ENCODE measurements at regions not wholly inside any gene's neighbourhood (a gene's known extent, or its start where the extent isn't known, plus 50 kb on each side); places are given as distances from the start of the nearest gene placed in this dataset.

DNA sequence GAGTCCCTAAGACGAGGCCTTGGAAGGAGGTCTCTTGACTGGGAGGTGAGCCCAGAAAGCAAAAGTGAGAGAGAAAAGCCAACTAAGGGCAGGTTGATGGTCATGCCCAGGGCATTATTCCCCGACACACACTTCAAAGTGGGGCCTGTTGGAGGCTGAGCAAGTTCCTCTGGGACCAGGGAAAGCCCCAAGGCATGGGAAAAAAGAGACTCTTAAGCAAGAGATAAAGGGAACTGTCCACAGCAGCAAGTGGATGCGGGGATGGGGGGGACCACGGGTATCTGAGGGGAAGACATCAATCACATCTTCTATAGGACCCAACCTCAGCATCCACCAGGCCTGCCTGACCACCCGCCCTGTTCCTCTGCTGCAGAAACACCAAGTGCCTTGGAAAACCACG, 119.9 kb upstream of the MAFB start:
- no peak for DNase-seq (ENCODE audit: low spot score)

- no peak for DNase-seq (ENCODE audit: low spot score)
Measured at GRCh38 chr20:40809361-40809760, 120.3 kb upstream of the MAFB start.

- DNase-seq (ENCODE audit: low spot score), result no peak
Measured at GRCh38 chr20:40810332-40811000, 121.4 kb upstream of the MAFB start.

GRCh38 chr20:40811004-40811403, 122.0 kb upstream of the MAFB start:
- no peak for DNase-seq (ENCODE audit: low spot score)

GRCh38 chr20:40811660-40812414, 122.8 kb upstream of the MAFB start:
- DNase-seq (ENCODE audit: low spot score), result no peak

- no peak for DNase-seq (ENCODE audit: low spot score)
Measured at GRCh38 chr20:40812415-40812925, 123.4 kb upstream of the MAFB start.

DNA sequence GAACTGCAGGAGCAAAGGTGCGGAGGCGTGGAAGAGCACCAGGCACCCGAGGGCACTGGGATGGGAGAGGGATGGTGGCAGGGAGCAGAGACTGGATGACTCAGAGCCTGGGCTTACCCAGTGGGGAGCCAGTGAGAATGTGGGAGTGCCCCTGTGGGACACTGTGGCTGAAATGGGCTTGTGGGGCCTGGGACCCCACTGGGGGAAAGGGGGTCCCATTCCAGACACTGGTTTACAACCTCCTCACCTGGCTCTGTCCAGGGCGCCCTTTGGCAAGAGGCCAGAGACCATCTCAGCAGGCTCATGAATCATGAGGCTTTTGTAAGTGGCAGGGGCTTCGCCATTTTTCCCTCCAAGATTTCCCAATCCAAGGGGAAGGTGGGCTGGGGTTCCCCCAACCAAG, 124.0 kb upstream of the MAFB start:
- DNase-seq (ENCODE audit: low spot score), result no peak

DNA sequence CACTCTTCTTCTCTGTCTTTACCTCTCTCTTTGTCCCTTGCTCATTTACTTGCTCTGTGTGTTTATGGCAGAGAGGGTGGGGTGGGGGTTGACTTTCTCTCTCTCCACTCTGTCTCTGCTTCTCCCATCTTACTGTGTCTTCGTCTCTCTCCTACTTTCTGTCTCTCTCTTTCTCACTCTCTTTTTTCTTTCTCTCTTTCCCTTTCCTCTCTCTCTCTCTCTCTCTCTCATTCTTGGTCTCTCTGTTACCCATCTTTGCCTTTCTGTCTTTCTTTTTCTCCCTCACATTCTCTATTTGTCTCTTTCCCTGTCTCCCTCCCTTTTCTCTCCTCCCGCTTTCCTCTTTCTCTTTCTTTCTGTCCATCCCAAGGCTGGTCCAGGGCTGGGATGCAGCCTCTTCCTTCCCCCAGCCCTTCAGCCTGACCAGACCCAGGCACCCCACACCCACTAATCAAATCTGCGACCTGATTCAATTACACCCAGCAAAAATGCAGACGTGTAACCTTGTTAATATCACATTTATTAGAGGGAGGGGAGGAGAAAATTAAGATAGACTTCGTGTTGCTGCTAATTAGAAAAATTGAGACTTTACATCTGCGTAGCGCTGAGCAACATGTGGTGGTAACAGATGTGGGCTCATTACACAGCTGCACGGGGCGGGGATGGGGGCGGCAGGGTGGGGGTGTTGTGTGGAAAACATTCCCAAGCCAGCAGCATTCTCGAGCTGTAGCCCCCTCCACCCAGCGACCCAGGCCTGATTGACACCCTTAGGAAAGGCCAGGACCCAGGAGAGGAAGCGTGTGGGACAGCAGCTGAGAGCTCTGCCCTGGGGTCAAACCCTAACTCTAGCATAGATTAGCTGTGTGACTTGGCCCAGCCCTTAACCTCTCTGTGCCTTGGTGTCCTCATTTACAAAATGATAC, 124.9 kb upstream of the MAFB start:
- no peak for DNase-seq (ENCODE audit: low spot score)

DNA sequence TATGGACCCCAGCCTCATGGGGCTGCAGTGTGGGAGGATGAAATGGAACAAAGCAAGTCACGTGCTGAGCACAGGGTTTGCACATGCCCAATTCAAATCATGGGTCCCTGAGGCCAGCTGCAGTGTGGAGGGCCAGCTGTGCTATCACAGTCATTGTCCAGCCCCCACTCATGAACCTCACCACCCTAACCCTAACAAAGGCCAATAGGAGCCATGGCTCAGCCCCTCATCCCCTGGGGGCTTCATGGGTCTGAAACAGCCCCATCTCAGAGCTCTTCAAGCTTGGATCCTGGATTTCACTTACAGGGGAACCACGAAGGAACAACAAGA, 125.6 kb upstream of the MAFB start:
- DNase-seq (ENCODE audit: low spot score), result no peak

DNA sequence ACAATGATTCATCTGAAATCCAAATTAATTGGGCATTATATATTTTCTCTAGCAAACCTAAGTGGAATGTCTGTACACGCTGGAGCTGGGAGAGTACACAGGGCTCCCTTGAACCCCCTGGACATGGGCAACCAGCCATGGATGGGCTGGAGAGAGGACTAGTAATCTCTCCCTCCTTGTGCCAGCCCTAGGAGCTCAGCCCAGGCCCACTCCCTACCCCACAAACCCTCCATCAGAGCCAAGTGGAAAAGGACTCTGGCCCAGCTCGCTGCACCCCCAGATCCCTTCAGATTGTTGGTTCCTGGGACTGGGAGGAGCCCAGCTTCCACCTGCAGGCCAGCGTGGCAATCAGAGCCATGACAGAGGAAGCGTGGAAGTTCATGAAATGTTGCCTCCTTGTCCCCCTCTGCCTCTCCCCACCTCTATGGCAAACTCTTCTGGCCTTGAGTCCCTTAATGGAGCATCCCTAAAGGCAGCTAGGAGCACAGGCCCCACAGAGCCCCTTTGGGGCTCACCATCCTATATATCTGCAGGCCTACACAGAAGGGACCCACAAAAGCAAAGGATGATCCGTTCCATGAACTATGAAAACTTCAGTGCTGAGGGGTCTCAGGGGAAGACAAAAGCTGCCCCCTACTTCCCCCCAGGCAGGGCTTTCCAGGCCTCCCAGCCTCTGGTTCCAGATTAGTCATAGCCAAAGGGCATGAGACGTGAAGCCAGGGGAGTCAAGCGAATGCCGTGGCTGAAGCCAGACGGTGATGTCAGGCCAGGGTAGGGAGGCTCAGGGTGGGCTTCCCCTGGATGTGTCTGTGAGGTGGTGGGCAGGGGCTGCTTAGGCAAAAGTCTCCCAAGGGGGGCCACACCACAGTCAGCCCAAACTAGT, 126.4 kb upstream of the MAFB start:
- no peak for DNase-seq (ENCODE audit: low spot score)

- DNase-seq (ENCODE audit: low spot score), result no peak
Measured at GRCh38 chr20:40816039-40816352, 127.0 kb upstream of the MAFB start.

DNA sequence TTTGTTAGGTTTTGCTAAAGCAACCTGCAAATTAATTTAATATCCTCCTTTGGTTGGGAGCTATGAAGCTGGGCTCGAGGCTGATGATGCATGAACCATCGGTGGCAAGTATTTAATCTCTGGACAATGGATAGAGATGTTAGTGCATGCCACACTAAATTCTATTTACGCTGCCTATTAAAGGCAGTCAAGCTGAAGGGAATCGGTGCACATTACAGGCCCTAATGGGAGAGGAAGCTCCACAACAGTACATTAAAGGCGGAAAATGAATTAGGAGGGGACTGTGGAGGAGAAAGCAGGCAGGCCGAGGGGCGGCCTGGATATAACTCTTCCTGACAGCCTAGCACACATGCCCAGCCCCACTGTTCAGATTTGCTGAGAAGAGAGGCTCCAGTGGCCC, 132.4 kb upstream of the MAFB start:
- DNase-seq (ENCODE audit: low spot score), result no peak

- DNase-seq (ENCODE audit: low spot score), result no peak
Measured at GRCh38 chr20:40826699-40827098, 137.7 kb upstream of the MAFB start.

DNA sequence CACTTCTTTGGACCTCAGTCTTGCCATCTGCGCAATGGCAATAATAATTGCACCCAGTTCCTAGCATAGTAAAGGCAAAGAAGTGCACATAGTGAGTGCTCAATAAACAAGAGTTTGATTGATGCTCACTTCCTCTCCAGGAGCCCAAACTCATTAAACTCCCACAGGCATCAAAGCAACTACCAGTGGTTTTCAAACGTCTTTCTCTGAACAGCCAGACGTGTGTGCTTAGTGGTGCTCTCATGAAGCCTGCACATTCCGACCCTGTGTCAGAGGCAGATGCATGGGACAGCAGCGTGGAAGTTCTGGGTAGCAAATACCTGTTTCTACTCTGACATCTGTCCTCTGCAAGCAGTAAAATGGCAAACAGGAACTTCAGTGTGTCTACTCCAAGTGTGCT, 146.3 kb upstream of the MAFB start:
- DNase-seq (ENCODE audit: low spot score), result no peak

GRCh38 chr20:40838509-40838908, 149.5 kb upstream of the MAFB start:
- DNase-seq (ENCODE audit: low spot score), result no peak

DNA sequence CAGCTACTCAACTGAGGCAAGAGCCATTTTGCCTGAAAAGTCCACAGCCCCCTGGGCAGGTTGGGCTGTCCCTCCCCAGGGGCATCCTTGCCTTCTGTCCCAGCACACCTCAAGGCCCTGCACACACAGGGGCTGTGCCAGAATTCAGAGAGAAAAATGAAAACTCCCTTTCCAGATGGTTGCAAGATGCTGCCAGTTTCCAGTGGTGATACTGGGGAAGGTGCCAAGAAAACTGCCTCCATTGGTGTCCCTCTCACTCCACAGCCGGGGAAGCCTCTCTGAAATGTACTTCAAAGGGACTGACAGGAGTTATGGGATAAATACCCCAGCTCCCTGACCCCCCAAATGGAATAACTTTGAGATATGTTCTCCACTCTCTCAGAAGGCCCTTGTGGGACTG, 154.2 kb upstream of the MAFB start:
- no peak for DNase-seq (ENCODE audit: low spot score)

GRCh38 chr20:40844332-40844731, 155.3 kb upstream of the MAFB start:
- DNase-seq (ENCODE audit: low spot score), result no peak

DNA sequence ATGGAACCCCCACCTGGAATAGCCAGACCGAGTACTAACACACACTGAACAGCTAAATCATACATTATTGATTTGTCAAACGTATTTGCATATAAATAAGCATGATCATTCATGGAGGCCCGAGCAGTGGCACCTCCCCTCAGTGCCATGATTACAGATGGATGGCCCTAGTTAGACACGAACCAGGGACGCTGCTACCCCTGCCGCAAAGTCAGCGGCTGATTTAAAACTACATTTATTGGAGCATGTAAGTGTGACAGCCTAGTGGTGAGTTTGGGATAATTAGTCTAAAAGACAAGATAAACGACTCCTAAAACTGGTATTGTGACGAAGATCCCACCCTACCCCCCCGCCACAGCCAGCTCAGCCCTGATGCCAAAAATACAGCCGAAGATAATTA, 159.1 kb upstream of the MAFB start:
- no peak for DNase-seq (ENCODE audit: low spot score)

GRCh38 chr20:40848526-40848925, 159.5 kb upstream of the MAFB start:
- no peak for DNase-seq (ENCODE audit: low spot score)

DNA sequence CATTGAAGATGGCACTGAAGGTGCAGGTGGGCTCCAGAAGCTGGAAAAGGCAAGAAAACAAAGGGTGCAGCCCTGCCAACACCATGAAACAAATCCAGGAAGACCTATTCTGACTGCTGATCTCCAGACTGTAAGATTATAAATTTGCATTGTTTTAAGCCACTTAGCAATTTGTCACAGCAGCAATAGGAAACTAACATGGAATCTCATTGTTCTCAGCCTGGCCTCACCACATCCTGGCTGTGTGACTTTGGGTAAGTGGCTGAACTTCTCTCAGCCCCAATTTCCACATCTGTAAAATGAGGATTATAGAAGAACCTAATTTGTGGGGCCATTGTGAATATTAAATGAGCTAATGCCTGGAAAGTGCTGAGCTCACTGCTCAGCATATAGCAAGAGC, 160.4 kb upstream of the MAFB start:
- DNase-seq (ENCODE audit: low spot score), result no peak

DNA sequence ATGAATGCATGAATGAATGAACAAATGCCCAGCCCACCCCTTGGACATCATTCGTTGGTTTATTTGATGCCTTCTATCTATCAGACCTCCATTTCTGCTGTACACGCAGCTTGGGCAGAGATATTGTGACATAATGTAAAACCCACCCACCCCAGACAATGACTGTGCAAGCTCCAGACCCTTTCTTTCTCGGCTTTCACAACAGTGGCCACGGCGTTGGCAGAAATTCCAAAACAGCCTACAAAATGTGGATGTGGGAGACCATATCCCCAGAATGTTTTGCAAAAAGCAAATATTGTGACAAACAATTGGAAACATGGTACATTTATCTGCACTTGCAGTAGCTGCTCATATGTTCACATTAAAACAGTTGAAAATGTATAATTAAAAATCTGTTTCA, 162.0 kb upstream of the MAFB start:
- no peak for DNase-seq (ENCODE audit: low spot score)

DNA sequence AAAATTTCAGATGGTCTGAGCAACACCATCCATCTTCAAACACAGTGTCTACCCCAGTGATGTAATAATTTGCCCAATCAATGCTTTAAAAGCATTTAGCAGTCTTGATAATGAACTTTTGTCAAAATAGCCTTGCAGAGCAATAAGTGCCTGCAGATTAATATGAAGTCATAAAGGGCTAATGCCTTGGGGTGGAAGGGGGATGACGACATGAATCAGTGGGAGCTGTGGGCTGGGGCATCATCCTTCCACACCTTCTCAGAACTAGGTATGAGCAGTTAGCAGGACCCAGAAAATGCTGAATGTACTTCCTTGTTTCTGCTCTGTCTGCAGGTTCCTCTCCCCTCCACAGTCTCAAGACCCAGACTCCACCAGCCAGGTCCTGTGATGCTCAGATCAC, 166.2 kb upstream of the MAFB start:
- no peak for DNase-seq (ENCODE audit: low spot score)

All from AG08395 (cell line).